SK-N-MC (cell line): ENCODE measurements at regions not wholly inside any gene's neighbourhood (a gene's known extent, or its start where the extent isn't known, plus 50 kb on each side); places are given as distances from the start of the nearest gene placed in this dataset.

ENCODE experiments used
- EZH2 ChIP-seq: fragments of 200-600 bp; sonication (generic); IDR thresholded peaks from one replicate; pipeline ENCODE4 v1.6.1; 2017; ENCODE audit warnings: antibody characterized with exemption
- FOXP2 ChIP-seq: optimal IDR thresholded peaks from 2 replicates; pipeline ENCODE3; 2011; ENCODE audit warnings: mild to moderate bottlenecking, moderate library complexity; ENCODE audit not compliant: insufficient read depth; ENCODE audit errors: extremely low read length, control extremely low read depth
- POLR2AphosphoS5 ChIP-seq: IDR thresholded peaks from 2 replicates; pipeline ENCODE4 v1.6.1; 2012; ENCODE audit warnings: mild to moderate bottlenecking, low read depth, low read length, borderline replicate concordance

- TF ChIP-seq POLR2AphosphoS5 (no peak), EZH2 (no peak), FOXP2 (no peak)
Measured at GRCh38 chr9:115838417-115838816, 315.2 kb upstream of the PAPPA start.
